ENCODE measurements at regions not wholly inside any gene's neighbourhood (a gene's known extent, or its start where the extent isn't known, plus 50 kb on each side); places are given as distances from the start of the nearest gene placed in this dataset.

DNA sequence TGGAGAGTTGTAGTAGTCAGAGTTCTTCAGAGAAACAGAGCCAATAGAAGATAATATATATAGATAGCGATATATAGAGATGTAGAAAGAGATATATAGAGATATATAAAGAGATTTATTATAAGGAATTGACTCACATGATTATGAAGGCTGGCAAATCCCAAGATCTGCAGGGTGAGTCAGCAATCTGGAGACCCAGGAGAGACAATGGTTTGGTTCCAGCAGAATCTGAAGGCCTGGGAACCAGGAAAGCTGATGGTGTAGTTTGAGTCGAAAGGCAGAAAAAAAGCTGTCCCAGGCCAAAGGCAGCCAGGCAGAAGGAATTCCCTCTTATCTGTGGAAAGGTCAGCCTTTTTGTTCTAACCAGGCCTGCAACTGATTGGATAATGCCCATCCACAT is 194.1 kb downstream of the NUFIP1 start:
- Histone ChIP-seq H3K36me3 (ENCODE audit: control insufficient read depth, insufficient read depth, low read length) (no peaks in the 10 kb centered on the region), H3K9me3 (ENCODE audit: control insufficient read depth, insufficient read depth, low read length) (no peaks in the 10 kb centered on the region), H3K27me3 (ENCODE audit: control insufficient read depth, insufficient read depth, low read length) (no peaks in the 10 kb centered on the region), H3K4me1 (ENCODE audit: control insufficient read depth, insufficient read depth, low read length) (peaks cover 3% of the 10 kb centered on the region), H3K27ac (ENCODE audit: low read depth, low read length) (no peak overlapping the region), H3K4me3 (ENCODE audit: low read depth, low read length) (no peak overlapping the region)
- no peak for DNase-seq (ENCODE audit: low read depth in 4 of 6, low spot score in 6 of 6)
- WGBS (ENCODE audit: insufficient coverage), result 83% methylated on average over 1 of the region's 2 CpGs

DNA sequence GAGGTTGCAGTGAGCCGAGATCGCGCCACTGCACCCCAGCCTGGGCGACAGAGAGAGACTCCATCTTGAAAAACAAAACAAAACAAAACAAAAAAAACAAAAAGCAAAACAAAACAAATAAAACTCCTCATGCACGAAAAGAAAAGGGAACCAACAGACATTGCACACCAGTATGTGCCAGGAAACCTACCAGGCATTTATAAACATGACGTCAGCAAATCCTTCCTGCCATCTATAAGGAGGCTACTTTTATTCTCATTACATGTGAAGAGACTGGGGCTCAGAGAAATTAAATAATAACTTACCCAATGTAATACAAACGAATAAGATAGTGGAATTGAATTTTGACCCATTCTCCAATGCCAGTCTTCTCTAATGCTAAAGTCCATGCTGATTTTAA is 197.2 kb downstream of the NUFIP1 start:
- Histone ChIP-seq H3K4me1 (ENCODE audit: control insufficient read depth, insufficient read depth, low read length) (peaks cover 3% of the 10 kb centered on the region), H3K9me3 (ENCODE audit: control insufficient read depth, insufficient read depth, low read length) (no peaks in the 10 kb centered on the region), H3K27me3 (ENCODE audit: control insufficient read depth, insufficient read depth, low read length) (no peaks in the 10 kb centered on the region), H3K27ac (ENCODE audit: low read depth, low read length) (no peak overlapping the region), H3K4me3 (ENCODE audit: low read depth, low read length) (no peak overlapping the region), H3K36me3 (ENCODE audit: control insufficient read depth, insufficient read depth, low read length) (no peaks in the 10 kb centered on the region)
- WGBS (ENCODE audit: insufficient coverage), result no CpG with 5 or more reads among the region's 7 CpGs
- DNase-seq (ENCODE audit: low read depth in 4 of 6, low spot score in 6 of 6), result no peak

GRCh38 chr13:44790289-44790688 is 199.0 kb downstream of the NUFIP1 start:
- Histone ChIP-seq H3K9me3 (ENCODE audit: control insufficient read depth, insufficient read depth, low read length) (no peaks in the 10 kb centered on the region), H3K4me1 (ENCODE audit: control insufficient read depth, insufficient read depth, low read length) (no peaks in the 10 kb centered on the region), H3K4me3 (ENCODE audit: low read depth, low read length) (no peak overlapping the region), H3K27ac (ENCODE audit: low read depth, low read length) (no peak overlapping the region), H3K27me3 (ENCODE audit: control insufficient read depth, insufficient read depth, low read length) (no peaks in the 10 kb centered on the region), H3K36me3 (ENCODE audit: control insufficient read depth, insufficient read depth, low read length) (no peaks in the 10 kb centered on the region)
- 77% methylated on average over 4 of the region's 4 CpGs for WGBS (ENCODE audit: insufficient coverage)
- no peak for DNase-seq (ENCODE audit: low read depth in 4 of 6, low spot score in 6 of 6)

DNA sequence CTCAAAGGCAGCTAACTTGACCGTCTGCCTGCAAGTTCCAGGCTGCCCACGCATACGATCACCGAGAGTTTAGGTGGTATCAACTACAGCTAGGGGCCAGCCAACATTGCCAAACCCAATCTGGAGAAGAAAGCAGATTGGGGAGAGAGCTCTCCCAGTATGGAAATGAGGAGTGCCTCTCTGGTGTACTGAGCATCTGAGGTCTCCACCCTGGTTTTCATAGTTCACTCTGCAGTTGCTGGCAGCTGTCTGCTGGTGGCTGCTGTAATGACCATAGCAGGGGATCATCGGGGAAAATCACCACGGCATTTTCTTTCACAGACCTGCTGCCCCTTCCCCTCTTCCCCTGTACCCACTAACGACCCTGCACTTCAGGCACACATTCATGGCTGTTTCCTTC is 201.7 kb downstream of the NUFIP1 start:
- DNase-seq (ENCODE audit: low read depth in 4 of 6, low spot score in 6 of 6), result no peak
- Histone ChIP-seq H3K27ac (ENCODE audit: low read depth, low read length) (no peak overlapping the region), H3K9me3 (ENCODE audit: control insufficient read depth, insufficient read depth, low read length) (no peaks in the 10 kb centered on the region), H3K27me3 (ENCODE audit: control insufficient read depth, insufficient read depth, low read length) (no peaks in the 10 kb centered on the region), H3K36me3 (ENCODE audit: control insufficient read depth, insufficient read depth, low read length) (no peaks in the 10 kb centered on the region), H3K4me3 (ENCODE audit: low read depth, low read length) (no peak overlapping the region), H3K4me1 (ENCODE audit: control insufficient read depth, insufficient read depth, low read length) (no peaks in the 10 kb centered on the region)
- whole genome bisulfite sequencing (ENCODE audit: insufficient coverage), result 77% methylated on average over 7 of the region's 7 CpGs

DNA sequence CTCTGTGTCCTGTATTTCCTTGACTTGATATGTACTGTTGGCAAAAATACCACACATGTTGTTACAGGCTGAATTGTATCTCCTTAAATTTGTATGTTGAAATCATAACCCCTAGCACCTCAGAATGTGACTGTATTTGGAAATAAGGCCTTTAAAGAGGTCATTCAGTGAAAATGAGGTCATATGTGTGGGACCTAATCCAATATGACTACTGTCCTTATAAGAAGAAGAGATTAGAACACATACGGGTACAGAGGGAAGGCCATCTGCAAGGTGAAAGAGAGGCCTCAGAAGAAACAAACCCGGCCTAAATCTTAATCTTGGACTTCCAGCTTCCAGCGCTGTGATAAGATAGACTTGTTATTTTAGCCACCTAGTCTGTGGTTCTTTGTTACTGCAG is 202.5 kb downstream of the NUFIP1 start:
- H3K4me1 ChIP-seq (ENCODE audit: control insufficient read depth, insufficient read depth, low read length), result no peaks in the 10 kb centered on the region
- H3K36me3 ChIP-seq (ENCODE audit: control insufficient read depth, insufficient read depth, low read length), result no peaks in the 10 kb centered on the region
- H3K9me3 ChIP-seq (ENCODE audit: control insufficient read depth, insufficient read depth, low read length), result no peaks in the 10 kb centered on the region
- H3K27ac ChIP-seq (ENCODE audit: low read depth, low read length), result no peak overlapping the region
- H3K4me3 ChIP-seq (ENCODE audit: low read depth, low read length), result no peak overlapping the region
- WGBS (ENCODE audit: insufficient coverage), result 100% methylated on average over 1 of the region's 3 CpGs
- no peak for DNase-seq (ENCODE audit: low read depth in 4 of 6, low spot score in 6 of 6)
- no peaks in the 10 kb centered on the region for H3K27me3 ChIP-seq (ENCODE audit: control insufficient read depth, insufficient read depth, low read length)

GRCh38 chr13:44785401-44785800 is 203.9 kb downstream of the NUFIP1 start:
- Histone ChIP-seq H3K27me3 (ENCODE audit: control insufficient read depth, insufficient read depth, low read length) (no peaks in the 10 kb centered on the region), H3K36me3 (ENCODE audit: control insufficient read depth, insufficient read depth, low read length) (no peaks in the 10 kb centered on the region), H3K4me1 (ENCODE audit: control insufficient read depth, insufficient read depth, low read length) (no peaks in the 10 kb centered on the region), H3K9me3 (ENCODE audit: control insufficient read depth, insufficient read depth, low read length) (no peaks in the 10 kb centered on the region), H3K4me3 (ENCODE audit: low read depth, low read length) (no peak overlapping the region), H3K27ac (ENCODE audit: low read depth, low read length) (no peak overlapping the region)
- WGBS (ENCODE audit: insufficient coverage), result 60% methylated on average over 1 of the region's 3 CpGs
- DNase-seq (ENCODE audit: low read depth in 4 of 6, low spot score in 6 of 6), result peak in 2 of 6 donors; percentile 62 to 76

GRCh38 chr13:44784708-44785080 is 204.6 kb downstream of the NUFIP1 start:
- Histone ChIP-seq H3K27ac (ENCODE audit: low read depth, low read length) (no peak overlapping the region), H3K9me3 (ENCODE audit: control insufficient read depth, insufficient read depth, low read length) (no peaks in the 10 kb centered on the region), H3K36me3 (ENCODE audit: control insufficient read depth, insufficient read depth, low read length) (no peaks in the 10 kb centered on the region), H3K4me1 (ENCODE audit: control insufficient read depth, insufficient read depth, low read length) (no peaks in the 10 kb centered on the region), H3K27me3 (ENCODE audit: control insufficient read depth, insufficient read depth, low read length) (no peaks in the 10 kb centered on the region), H3K4me3 (ENCODE audit: low read depth, low read length) (no peak overlapping the region)
- WGBS (ENCODE audit: insufficient coverage), result no CpG with 5 or more reads among the region's 2 CpGs
- DNase-seq (ENCODE audit: low read depth in 4 of 6, low spot score in 6 of 6), result no peak

DNA sequence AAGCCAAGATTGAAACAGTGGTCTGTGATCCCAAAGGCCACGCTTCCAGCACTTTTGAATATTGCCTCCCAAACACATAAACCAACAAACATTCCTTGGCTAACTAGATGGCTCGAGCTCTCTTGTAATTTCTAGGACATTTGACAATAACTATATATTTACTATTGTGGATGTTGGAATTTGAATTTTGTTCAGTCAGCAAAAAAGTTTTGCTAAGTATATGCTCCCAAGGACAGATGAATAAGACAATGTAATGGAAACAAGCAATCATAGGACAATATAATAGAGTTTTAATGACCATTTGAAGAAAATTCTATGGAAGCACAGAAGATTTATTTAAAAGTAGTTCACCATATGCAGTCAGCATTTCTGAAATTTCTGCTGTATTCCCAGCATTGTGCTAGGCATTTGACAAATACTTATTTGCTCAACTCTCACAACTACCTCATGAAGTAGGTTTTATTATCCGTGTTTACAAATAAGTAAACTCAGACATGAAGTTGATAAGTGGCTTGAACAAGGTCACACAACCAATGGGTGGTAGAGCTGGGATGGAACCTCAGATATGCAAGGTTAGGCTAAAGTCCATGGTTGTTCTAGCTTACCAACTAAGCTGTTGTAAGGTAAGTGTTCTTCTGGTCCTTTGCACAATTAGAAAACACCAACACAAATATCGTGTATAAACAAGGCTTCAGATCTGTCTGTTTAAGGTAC is 205.1 kb downstream of the NUFIP1 start:
- WGBS (ENCODE audit: insufficient coverage), result no CpG with 5 or more reads among the region's 4 CpGs
- no peak for DNase-seq (ENCODE audit: low read depth in 4 of 6, low spot score in 6 of 6)
- H3K4me1 ChIP-seq (ENCODE audit: control insufficient read depth, insufficient read depth, low read length), result no peaks in the 10 kb centered on the region
- no peak overlapping the region for H3K27ac ChIP-seq (ENCODE audit: low read depth, low read length)
- no peaks in the 10 kb centered on the region for H3K27me3 ChIP-seq (ENCODE audit: control insufficient read depth, insufficient read depth, low read length)
- no peak overlapping the region for H3K4me3 ChIP-seq (ENCODE audit: low read depth, low read length)
- H3K9me3 ChIP-seq (ENCODE audit: control insufficient read depth, insufficient read depth, low read length), result no peaks in the 10 kb centered on the region
- H3K36me3 ChIP-seq (ENCODE audit: control insufficient read depth, insufficient read depth, low read length), result no peaks in the 10 kb centered on the region

- no peak overlapping the region for H3K27ac ChIP-seq (ENCODE audit: low read depth, low read length)
- H3K9me3 ChIP-seq (ENCODE audit: control insufficient read depth, insufficient read depth, low read length), result no peaks in the 10 kb centered on the region
- no peak overlapping the region for H3K4me3 ChIP-seq (ENCODE audit: low read depth, low read length)
- 96% methylated on average over 4 of the region's 10 CpGs for WGBS (ENCODE audit: insufficient coverage)
- no peaks in the 10 kb centered on the region for H3K4me1 ChIP-seq (ENCODE audit: control insufficient read depth, insufficient read depth, low read length)
- no peaks in the 10 kb centered on the region for H3K36me3 ChIP-seq (ENCODE audit: control insufficient read depth, insufficient read depth, low read length)
- no peaks in the 10 kb centered on the region for H3K27me3 ChIP-seq (ENCODE audit: control insufficient read depth, insufficient read depth, low read length)
- DNase-seq (ENCODE audit: low read depth in 4 of 6, low spot score in 6 of 6), result no peak
These were observed 204.6 kb upstream of the TSC22D1 start for GRCh38 chr13:44780591-44781280.

Measured in spinal cord (tissue), 9 donors.